DMS 273 treated with DMSO at 0.1 percent for 48 hours (cell line): ENCODE measurements at regions not wholly inside any gene's neighbourhood (a gene's known extent, or its start where the extent isn't known, plus 50 kb on each side); places are given as distances from the start of the nearest gene placed in this dataset.
A peak's percentile ranks its signal among the peaks of the same experiment; 100 is the strongest.
"Not testable (repeated sequence)": the region's sequence is repeated elsewhere in the genome, so short reads cannot be mapped to it uniquely, and the experiment has no call there.

Experiments
- DNase-seq: peaks from one replicate; lab custom pipeline; 2025; lab: John Stamatoyannopoulos, UW

DNA sequence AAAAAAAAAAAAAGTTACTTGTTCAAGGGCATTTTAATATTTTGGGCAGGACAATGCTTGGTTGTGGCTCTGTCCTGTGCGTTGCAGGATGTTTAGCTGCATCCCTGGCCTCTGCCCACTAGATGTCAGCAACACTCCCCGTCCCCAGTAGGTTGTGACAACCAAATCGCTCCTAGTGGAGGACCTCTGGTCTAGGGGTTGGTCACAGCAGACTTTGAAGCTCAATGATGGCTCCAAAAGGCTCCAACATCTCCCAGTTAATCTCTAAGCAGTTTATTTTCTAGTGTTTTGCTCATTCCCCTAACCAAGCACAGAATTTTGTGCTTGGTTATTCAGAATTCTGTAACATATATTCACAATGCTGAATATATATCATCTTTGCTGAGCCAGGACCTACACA is 67.0 kb downstream of the CHRNA1 start:
- DNase-seq = no peak

DNA sequence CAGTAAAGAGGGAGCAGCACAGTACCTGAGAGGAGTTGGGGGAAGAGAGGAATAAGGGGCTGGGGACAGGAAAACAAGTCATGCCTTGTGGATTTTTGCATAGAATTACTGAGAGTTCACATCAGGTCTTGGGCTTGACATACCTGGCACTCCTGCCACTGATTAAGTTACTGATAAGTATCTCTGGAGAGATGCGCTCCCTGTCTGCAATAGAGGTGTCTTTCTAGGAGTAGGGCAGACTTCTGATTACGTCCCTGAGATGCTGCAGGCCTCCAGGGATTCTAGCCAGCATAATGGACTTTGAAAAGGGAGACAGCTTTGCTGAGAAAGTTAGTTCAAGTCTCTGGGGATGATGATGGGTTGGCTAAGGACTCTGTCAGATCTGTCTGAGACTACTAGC is 69.4 kb downstream of the CHRNA1 start:
- no peak for DNase-seq

DNA sequence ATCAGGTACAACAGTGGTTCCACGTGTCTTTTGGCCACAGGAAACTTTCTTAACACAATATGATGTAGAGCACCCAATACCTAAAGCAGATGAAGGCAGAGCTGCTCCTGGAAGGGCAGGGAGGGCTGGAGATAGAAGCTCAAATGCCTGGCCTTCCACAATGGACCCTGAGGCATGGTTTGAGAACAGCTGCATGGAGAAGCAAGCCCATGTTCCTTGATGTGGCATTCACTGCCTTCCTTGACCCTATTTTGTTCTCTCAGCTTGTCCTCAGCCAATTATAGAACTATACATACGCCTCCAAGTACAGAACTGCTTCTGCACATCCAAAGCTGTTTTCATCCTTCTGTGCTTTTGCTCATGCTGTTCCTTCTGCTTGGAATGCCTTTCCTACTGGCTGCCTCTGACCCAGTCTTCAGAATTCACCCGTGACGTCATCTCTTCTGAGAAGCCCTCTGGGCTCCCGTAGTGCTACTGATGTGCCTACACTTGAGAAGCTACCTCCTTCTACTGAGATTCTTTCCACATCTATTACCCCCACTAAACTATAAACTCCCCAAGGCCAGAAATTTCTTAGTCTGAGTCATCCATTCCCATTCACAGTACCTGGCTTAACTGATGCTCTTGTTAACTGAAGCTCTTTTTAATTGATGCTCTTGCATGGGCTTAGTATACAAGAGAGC is 69.9 kb downstream of the CHRNA1 start:
- DNase-seq = no peak

GRCh38 chr2:174693344-174693743 is 70.9 kb downstream of the CHRNA1 start:
- DNase-seq = no peak

DNA sequence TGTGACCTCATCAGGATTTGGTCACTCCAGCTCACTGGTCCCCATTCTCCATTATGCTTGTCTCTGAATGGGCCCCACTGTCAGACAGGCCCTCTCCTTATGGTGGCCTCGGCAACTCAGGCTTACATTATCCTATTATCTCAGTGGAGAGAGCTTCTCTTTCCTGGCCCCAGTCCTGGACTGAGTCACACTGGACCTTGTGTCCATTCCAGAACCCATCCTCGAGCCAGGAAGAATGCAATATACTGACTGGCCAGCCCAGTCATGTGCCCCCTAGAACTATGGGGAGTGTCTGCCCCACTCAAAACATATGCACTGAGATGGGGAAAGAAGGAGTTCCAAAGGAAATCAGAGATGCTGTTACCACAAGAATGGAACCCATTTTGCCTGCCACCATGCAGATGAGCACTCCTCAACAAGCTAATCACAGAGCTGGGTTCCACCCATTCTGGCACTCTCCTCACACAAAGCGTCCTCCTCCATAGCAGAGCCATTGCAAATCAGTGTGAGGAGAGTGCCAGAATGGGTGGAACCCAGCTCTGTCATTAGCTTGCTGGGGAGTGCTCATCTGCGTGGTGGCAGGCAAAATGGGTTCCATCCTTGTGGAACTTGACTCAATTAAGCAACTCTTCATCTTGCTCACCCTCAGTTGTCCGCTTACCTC is 71.9 kb downstream of the CHRNA1 start:
- DNase-seq = no peak

DNA sequence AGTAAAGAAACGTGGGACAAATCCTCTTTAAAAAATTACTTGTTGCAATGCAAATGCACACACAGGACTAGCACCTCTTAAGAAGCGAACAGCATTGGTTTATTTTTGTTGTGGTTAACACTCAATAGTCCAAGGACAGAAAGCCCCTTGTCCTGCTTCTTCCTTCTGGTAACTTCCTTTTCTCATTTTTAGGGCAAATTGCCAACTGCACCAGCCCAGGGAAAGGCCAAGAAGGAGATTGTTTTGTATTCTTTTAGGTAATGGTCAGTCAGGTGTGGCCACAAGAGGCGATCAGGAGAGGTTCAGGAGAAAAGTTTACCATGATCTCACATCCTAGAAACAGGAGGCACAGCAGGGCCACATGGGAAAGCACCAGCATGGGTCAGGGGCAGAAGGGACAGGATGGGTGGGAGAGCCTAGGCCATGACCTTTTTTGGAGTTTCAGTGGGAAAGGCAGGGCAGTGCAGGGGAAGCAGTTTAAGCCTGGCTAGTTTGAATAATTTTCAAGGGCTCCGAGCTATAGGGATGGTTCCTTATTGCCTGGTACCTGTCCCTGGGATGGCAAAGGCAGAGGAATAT is 73.0 kb downstream of the CHRNA1 start:
- DNase-seq = no peak

GRCh38 chr2:174690026-174690425 is 74.2 kb downstream of the CHRNA1 start:
- no peak for DNase-seq

GRCh38 chr2:174688079-174688478 is 76.2 kb downstream of the CHRNA1 start:
- peak; percentile 12 for DNase-seq

GRCh38 chr2:174686430-174686829 is 77.8 kb downstream of the CHRNA1 start:
- no peak for DNase-seq

DNA sequence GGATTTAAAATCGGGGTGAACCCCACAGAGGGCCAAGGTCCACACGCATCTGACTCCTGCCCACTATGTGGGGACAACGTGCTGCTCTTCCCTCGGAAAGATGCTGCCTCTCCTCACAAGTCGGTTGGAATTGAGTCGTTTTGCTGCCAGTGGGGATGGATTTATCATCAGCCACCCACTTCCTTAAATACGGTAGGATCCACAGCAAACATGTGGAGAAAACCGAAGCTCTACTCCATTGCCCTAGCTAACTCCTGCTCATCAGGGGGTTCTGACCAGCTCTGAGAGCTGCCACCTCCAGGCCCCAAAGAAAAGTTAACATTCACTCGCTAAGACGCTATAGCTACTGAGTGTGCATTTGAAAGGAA is 80.9 kb downstream of the CHRNA1 start:
- DNase-seq = no peak

DNA sequence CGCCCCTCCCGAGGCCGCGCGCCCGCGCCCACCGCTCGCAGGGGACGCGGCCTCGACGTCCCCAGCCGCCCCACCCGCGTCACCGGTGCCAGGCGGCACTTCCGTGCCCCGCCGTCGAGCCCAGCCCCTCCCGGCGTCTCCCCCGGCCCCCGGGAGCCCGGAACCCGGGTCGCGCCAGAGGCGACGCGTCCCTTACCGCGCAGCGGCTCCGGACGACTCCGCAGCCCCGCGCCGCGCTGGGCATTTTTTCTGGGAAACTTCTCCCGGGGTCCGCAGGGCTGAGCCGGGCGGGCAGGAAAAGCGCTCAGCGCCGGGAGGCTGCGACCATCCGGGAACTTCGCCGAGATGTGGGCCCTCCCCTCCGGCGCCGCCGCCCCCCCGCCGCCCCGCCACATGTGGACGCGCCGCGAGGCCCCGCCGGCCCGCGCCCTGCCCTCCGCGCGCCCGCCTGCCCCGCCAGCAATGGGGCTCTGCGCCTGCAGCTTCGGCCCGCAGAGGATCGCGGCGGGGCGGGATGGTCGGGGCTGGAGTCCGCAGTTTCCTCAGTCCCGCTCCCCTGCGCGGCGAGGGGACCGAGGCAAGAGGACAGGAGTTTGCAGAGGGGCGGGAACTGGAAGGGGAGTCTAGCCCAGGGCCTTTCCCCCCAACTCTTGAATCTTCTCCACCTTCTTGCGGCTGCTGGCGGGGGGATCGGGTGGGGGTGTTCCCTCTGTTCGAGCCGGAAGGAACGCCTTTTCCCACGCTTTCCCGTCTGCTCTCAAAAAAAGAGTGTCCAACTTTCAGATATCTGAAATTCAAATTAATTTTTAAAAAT is 81.5 kb downstream of the CHRNA1 start:
- peak; percentile 32 for DNase-seq

- no peak for DNase-seq
These were observed 82.2 kb downstream of the CHRNA1 start for GRCh38 chr2:174682007-174682577.

DNA sequence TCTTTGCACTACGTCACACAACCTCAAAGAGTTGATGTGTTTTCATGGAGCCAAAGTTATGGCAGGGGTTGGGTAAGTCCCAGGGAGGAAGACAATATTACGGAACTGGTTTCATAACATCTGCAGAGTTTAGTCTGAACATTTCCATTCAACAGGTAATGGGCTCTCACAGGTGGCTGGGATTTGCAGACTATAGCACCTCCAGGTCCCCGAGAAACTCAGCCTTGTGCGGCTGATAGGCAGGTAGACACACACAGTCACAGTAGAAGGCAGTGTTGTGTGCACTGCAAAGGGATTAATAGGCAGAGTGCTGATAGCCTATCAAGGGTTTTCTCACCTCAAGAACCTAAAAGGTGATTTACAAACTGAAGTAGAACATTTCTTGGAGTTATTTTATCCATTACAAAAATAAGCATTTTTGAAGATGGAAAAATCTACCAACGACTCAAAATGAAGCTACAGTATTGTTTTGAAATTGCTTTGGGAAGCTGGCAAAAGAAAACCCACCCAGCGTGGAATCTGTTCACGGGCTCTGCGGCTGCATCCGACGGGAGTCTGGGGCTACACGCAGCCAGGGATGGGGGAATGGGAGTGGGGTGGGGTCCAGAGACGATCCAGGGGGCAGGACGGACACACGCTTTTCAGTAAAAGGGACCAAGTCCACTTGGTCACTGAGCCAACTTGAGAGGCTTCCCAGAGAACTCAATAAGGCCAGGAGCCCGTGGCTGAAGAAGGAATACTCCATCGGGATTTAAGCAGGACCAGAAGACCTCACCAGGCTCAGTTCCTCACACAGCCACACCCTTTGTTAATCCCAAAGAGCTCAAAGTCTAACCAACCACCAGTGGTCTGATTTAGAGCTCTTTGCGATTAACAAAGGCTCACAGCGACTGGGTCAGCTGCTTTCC is 82.9 kb downstream of the CHRNA1 start:
- no peak for DNase-seq

DNA sequence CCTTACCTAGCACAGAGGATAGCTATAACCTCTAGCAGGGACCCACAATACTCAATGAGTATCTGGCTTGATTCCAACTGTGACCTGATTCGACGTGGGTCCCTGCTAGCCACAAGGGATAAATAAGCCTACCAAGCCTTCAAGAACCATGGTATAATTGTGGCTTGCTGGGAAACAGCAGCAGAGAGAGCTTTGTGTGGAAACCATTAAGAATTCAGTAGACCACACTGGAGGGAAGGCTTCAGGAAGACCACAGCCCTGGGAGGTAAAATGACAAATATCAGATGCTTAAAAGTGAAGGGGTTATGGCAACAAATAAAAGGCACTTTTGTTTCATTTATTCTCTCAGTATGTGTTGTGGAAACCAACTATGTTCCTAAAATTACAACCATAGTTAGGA is 82.6 kb upstream of the WIPF1 start:
- no peak for DNase-seq

DNA sequence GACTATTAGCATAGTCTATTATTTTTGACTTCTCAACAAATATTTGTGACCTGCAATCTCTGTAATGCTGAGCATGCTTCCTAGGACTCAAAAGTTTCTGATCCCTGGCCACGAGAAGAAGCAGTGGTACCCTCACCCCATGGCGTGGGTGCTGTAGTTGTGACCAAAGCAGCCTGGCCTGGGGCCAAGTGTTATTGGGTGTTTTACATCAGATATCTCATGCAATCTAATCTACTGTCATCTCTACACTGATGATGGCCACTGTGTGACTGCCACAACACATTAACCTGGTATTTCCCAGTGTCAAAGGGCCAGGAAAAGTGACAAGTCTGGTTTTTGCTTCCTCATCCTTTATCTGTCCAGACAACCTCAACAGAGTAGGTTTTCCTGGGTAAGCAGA is 80.8 kb upstream of the WIPF1 start:
- DNase-seq = no peak

DNA sequence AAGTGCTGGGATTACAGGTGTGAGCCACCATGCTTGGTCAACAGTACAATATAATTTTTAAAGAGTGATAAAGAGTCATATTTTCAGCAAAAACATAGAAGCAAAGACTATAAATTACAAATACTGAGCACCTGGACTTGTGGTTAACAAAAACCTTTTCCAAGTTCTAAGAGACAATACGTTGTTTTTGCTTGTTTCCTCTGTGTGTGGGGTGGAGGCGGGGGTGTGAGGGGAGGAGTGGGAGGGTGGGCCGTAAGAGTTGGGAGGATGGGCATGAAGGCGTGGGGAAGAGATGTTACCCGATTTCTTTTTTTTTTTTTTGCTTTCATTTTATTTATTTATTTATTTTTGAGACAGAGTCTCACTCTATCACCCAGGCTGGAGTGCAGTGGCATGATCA is 78.0 kb upstream of the WIPF1 start:
- DNase-seq = no peak

- DNase-seq = no peak
These were observed 76.3 kb upstream of the WIPF1 start for GRCh38 chr2:174673876-174674275.

DNA sequence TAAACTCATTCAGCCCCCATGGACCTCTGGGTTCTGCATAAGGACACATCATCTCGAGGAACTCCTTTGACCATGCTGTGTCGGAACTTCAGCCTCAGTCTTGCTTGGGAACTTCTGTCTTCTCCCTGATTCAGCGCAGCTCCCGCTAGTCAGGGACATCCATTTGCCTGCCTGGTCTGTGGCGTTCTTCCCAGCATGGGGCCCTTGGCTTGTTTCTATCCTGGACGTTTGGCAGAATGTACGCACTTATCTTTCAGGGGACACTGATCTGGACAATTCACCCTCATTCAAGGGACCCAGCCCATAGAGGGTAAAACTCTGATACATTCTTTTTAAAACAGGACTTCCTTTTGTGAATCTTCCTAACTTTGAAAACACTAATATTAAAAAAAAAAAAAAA is 75.8 kb upstream of the WIPF1 start:
- DNase-seq = no peak

GRCh38 chr2:174671532-174671931 is 73.9 kb upstream of the WIPF1 start:
- DNase-seq = not testable (repeated sequence)

- DNase-seq = no peak
These were observed 72.8 kb upstream of the WIPF1 start for GRCh38 chr2:174670446-174670845.

DNA sequence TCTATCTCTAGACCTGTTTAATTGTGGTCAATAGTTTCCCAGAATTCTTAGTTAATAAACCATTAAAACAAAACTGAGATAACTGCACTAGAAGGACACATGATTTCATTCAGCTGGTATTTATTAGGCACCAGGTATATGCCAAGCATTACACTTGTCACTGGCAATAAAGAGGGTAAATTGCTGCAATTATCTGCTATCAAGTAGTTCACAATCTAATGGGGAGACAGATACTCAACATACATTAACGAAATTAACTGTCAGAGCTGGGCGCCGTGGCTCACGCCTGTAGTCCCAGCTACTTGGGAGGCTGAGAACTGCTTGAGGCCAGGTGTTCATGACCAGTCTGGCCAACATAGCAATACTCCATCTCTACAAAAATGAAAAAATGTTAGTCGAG is 71.7 kb upstream of the WIPF1 start:
- no peak for DNase-seq
